ENCODE measurements at regions not wholly inside any gene's neighbourhood (a gene's known extent, or its start where the extent isn't known, plus 50 kb on each side); places are given as distances from the start of the nearest gene placed in this dataset.
"Not testable (repeated sequence)": the region's sequence is repeated elsewhere in the genome, so short reads cannot be mapped to it uniquely, and the experiment has no call there.

DNA sequence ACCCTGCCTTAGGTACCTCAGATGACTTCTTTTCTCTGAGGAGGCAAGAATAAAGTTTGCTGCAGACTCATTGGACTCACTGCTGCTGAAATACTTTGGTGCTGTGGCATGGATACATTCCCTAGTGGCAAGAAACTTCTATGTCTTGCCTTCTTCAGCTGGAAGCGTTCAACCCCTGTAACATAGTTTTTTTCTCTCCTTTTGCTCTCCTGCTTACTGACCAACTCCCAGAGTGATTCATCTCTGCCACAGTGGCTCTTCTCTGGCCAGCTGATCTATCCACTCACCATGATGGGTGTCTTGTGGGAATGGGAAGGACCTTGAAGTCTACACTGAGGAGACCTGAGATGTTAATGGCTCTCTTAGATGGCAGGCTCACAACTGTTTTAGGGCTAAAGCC lies 309.3 kb upstream of the LRRTM4 start:
- Histone ChIP-seq H3K27ac (ENCODE audit: low read depth, low read length) (no peak overlapping the region), H3K4me3 (ENCODE audit: low read length in 3 of 3) (no peak overlapping the region), H3K27me3 (ENCODE audit: control insufficient read depth in 3 of 3, insufficient read depth in 3 of 3, low read length in 3 of 3) (no peaks in the 10 kb centered on the region), H3K4me1 (ENCODE audit: control insufficient read depth in 3 of 3, insufficient read depth in 3 of 3, low read length in 3 of 3) (no peaks in the 10 kb centered on the region), H3K9ac (ENCODE audit: low read depth in 1 of 3, low read length in 3 of 3) (no peak overlapping the region), H3K36me3 (ENCODE audit: control insufficient read depth in 3 of 3, insufficient read depth in 3 of 3, low read length in 3 of 3) (no peaks in the 10 kb centered on the region), H3K9me3 (ENCODE audit: control insufficient read depth in 3 of 3, low read length in 3 of 3) (peaks cover 0 to 5% (median 0%) of the 10 kb centered on the region in 3 donors)

DNA sequence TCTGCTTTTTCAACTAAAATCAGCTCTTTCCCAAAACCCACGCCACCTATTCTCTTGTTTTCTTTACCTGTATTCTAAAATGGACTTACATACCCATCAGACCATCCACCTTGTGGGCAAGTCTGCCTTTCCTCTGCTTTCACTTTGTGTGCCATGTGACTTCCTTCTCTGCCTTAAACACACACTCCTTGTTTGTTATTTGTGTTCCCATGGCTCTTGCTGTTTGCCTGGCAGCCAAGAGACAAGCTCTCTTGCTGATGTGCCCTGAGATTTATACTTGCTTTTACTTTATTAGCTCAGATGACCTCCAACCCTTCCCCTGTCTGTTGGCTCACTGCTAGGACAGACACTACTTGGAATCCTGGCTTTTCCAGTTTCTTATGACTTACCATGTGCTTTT lies 309.7 kb upstream of the LRRTM4 start:
- Histone ChIP-seq H3K4me3 (ENCODE audit: low read length in 3 of 3) (no peak overlapping the region), H3K4me1 (ENCODE audit: control insufficient read depth in 3 of 3, insufficient read depth in 3 of 3, low read length in 3 of 3) (no peaks in the 10 kb centered on the region), H3K27me3 (ENCODE audit: control insufficient read depth in 3 of 3, insufficient read depth in 3 of 3, low read length in 3 of 3) (no peaks in the 10 kb centered on the region), H3K9me3 (ENCODE audit: control insufficient read depth in 3 of 3, low read length in 3 of 3) (peaks cover 0 to 5% (median 0%) of the 10 kb centered on the region in 3 donors), H3K9ac (ENCODE audit: low read depth in 1 of 3, low read length in 3 of 3) (no peak overlapping the region), H3K36me3 (ENCODE audit: control insufficient read depth in 3 of 3, insufficient read depth in 3 of 3, low read length in 3 of 3) (no peaks in the 10 kb centered on the region), H3K27ac (ENCODE audit: low read depth, low read length) (no peak overlapping the region)

DNA sequence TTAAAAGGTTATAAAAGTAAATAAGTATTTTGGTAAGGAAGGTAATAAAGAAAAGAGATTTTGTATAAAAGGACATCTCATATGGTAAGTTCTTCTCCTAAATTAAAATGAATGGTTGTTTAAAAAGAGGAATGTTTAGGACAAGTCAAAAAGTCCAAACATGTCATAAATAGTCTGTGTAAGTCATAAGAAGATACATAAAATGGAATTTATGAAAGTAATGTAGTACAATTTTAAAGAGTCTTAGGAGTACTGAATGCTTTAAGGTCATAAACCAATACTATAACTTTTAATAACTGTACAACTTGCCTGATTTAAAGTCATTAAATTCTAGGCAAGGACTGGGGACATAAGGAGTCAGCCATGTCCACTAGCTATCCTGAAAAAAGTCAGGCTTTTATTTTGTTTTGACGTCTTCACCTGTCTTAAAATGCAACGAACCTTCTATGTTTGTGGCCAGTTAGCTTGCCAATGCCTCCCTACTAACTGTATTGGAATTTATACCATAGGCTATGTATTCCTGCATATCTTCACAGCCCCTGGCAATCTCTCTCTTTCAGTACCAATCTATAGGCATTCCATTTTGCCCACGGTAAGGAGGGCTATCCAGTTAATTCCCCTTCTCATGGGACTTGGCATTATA lies 312.3 kb upstream of the LRRTM4 start:
- Histone ChIP-seq H3K36me3 (ENCODE audit: control insufficient read depth in 3 of 3, insufficient read depth in 3 of 3, low read length in 3 of 3) (no peaks in the 10 kb centered on the region), H3K9ac (ENCODE audit: low read depth in 1 of 3, low read length in 3 of 3) (no peak overlapping the region), H3K4me3 (ENCODE audit: low read length in 3 of 3) (no peak overlapping the region), H3K27ac (ENCODE audit: low read depth, low read length) (no peak overlapping the region), H3K4me1 (ENCODE audit: control insufficient read depth in 3 of 3, insufficient read depth in 3 of 3, low read length in 3 of 3) (no peaks in the 10 kb centered on the region), H3K9me3 (ENCODE audit: control insufficient read depth in 3 of 3, low read length in 3 of 3) (peaks cover 0 to 5% (median 0%) of the 10 kb centered on the region in 3 donors), H3K27me3 (ENCODE audit: control insufficient read depth in 3 of 3, insufficient read depth in 3 of 3, low read length in 3 of 3) (no peaks in the 10 kb centered on the region)

DNA sequence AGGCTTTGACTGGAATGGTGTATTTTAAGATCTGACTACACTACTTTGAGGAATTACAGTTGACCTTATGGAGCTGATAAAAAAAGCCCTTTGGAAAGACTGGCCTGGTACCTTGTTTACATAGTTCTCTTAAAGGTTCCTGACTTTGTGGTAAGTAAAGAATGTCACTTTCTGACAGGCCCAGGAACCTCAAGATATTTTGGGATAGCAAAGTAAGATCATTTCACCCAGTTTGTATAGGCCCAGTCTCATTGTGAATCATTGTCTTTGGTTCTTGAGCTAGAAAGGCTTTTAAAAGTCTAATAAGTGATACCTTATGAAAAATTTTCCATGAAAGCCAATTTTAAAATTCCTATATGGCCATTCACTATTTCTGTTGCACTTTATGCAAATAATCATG lies 316.3 kb upstream of the LRRTM4 start:
- Histone ChIP-seq H3K9ac (ENCODE audit: low read depth in 1 of 3, low read length in 3 of 3) (no peak overlapping the region), H3K27me3 (ENCODE audit: control insufficient read depth in 3 of 3, insufficient read depth in 3 of 3, low read length in 3 of 3) (no peaks in the 10 kb centered on the region), H3K9me3 (ENCODE audit: control insufficient read depth in 3 of 3, low read length in 3 of 3) (peaks cover 0 to 5% (median 0%) of the 10 kb centered on the region in 3 donors), H3K36me3 (ENCODE audit: control insufficient read depth in 3 of 3, insufficient read depth in 3 of 3, low read length in 3 of 3) (no peaks in the 10 kb centered on the region), H3K27ac (ENCODE audit: low read depth, low read length) (no peak overlapping the region), H3K4me1 (ENCODE audit: control insufficient read depth in 3 of 3, insufficient read depth in 3 of 3, low read length in 3 of 3) (no peaks in the 10 kb centered on the region), H3K4me3 (ENCODE audit: low read length in 3 of 3) (no peak overlapping the region)

DNA sequence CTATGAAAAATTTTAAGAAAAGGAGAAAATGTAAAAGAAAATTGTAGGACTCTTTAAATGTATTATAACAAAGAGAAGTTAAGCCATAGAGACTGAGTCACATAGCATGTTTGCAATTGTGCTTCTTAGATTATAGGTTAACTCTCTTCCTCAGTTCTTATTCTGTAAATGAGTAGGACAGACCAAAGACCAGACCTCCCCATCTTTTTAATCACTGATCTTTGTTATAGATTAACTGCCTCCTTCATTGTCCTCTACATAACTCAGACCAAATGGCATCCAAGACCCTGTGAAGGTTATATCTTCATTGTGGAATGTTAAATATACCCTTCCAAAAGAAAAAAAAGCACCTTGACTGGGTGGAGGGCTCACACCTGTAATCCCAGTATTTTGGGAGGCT lies 316.9 kb upstream of the LRRTM4 start:
- no peak overlapping the region for H3K4me3 ChIP-seq (ENCODE audit: low read length in 3 of 3)
- no peaks in the 10 kb centered on the region for H3K4me1 ChIP-seq (ENCODE audit: control insufficient read depth in 3 of 3, insufficient read depth in 3 of 3, low read length in 3 of 3)
- no peak overlapping the region for H3K27ac ChIP-seq (ENCODE audit: low read depth, low read length)
- H3K9ac ChIP-seq (ENCODE audit: low read depth in 1 of 3, low read length in 3 of 3), result no peak overlapping the region
- no peaks in the 10 kb centered on the region for H3K27me3 ChIP-seq (ENCODE audit: control insufficient read depth in 3 of 3, insufficient read depth in 3 of 3, low read length in 3 of 3)
- H3K9me3 ChIP-seq (ENCODE audit: control insufficient read depth in 3 of 3, low read length in 3 of 3), result peaks cover 0 to 5% (median 0%) of the 10 kb centered on the region in 3 donors
- no peaks in the 10 kb centered on the region for H3K36me3 ChIP-seq (ENCODE audit: control insufficient read depth in 3 of 3, insufficient read depth in 3 of 3, low read length in 3 of 3)

DNA sequence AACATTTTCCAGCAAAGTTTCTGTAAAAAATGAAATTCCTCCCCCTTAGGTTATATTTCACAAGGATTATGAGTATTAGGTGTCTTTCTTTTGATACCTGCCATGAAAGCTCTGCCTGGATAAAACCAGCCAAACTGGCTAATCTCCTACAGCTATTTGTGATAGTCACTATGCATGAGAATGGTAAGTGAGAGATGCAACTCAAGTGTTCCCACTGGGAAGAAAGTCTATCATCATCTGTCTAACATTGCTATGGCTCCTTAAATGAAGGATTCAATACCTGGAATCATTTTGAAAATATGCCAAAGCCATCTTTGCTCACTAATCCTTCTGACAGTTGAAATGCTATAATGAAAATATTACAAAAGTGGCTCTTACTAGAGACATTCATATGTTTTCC lies 339.9 kb upstream of the LRRTM4 start:
- Histone ChIP-seq H3K27ac (ENCODE audit: low read depth, low read length) (no peak overlapping the region), H3K27me3 (ENCODE audit: control insufficient read depth in 3 of 3, insufficient read depth in 3 of 3, low read length in 3 of 3) (no peaks in the 10 kb centered on the region), H3K4me3 (ENCODE audit: low read length in 3 of 3) (no peak overlapping the region), H3K9ac (ENCODE audit: low read depth in 1 of 3, low read length in 3 of 3) (no peak overlapping the region), H3K9me3 (ENCODE audit: control insufficient read depth in 3 of 3, low read length in 3 of 3) (peaks cover 0 to 2% (median 0%) of the 10 kb centered on the region in 3 donors), H3K4me1 (ENCODE audit: control insufficient read depth in 3 of 3, insufficient read depth in 3 of 3, low read length in 3 of 3) (no peaks in the 10 kb centered on the region), H3K36me3 (ENCODE audit: control insufficient read depth in 3 of 3, insufficient read depth in 3 of 3, low read length in 3 of 3) (no peaks in the 10 kb centered on the region)

DNA sequence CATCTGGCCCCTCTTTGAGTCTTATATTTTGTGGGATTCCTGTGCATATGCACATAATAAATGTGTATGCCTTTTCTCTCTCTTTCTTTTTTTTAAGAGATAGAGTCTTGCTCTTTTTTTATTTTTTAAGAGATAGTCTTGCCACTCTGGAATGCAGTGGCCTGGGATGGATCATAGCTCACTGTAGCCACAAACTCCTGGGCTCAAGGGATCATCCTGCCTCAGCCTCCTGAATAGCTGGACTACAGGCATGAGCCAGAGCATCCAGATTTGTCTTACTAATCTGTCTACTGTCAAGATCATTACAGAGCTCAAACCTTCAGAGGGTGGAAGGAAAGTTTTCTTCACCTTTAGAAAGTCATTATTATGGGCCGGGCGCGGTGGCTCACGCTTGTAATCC lies 342.2 kb upstream of the LRRTM4 start:
- Histone ChIP-seq H3K9me3 (ENCODE audit: control insufficient read depth in 3 of 3, low read length in 3 of 3) (no peaks in the 10 kb centered on the region), H3K27ac (ENCODE audit: low read depth, low read length) (no peak overlapping the region), H3K36me3 (ENCODE audit: control insufficient read depth in 3 of 3, insufficient read depth in 3 of 3, low read length in 3 of 3) (no peaks in the 10 kb centered on the region), H3K4me3 (ENCODE audit: low read length in 3 of 3) (no peak overlapping the region), H3K9ac (ENCODE audit: low read depth in 1 of 3, low read length in 3 of 3) (no peak overlapping the region), H3K27me3 (ENCODE audit: control insufficient read depth in 3 of 3, insufficient read depth in 3 of 3, low read length in 3 of 3) (no peaks in the 10 kb centered on the region), H3K4me1 (ENCODE audit: control insufficient read depth in 3 of 3, insufficient read depth in 3 of 3, low read length in 3 of 3) (no peaks in the 10 kb centered on the region)

DNA sequence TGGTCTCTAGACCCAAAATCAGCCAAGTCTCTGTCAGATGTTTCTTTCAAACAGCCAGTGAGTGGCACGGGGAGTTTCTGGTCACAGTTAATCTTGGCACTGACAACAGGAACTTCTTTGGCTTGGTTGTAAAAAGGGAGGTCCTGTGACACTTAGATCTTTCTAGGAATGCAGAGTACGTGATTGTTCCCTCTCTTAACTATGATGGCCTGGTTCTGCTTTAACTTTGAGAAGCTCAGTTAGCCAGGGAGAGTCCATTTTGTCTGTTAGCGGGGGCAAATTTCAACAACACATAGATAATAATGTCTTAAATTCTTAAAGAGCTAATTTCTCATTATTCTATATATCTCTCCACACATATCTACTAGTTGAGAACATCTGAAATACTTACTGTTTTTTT lies 344.5 kb upstream of the LRRTM4 start:
- H3K36me3 ChIP-seq (ENCODE audit: control insufficient read depth in 3 of 3, insufficient read depth in 3 of 3, low read length in 3 of 3), result no peaks in the 10 kb centered on the region
- H3K4me1 ChIP-seq (ENCODE audit: control insufficient read depth in 3 of 3, insufficient read depth in 3 of 3, low read length in 3 of 3), result no peaks in the 10 kb centered on the region
- H3K27me3 ChIP-seq (ENCODE audit: control insufficient read depth in 3 of 3, insufficient read depth in 3 of 3, low read length in 3 of 3), result no peaks in the 10 kb centered on the region
- no peak overlapping the region for H3K27ac ChIP-seq (ENCODE audit: low read depth, low read length)
- no peaks in the 10 kb centered on the region for H3K9me3 ChIP-seq (ENCODE audit: control insufficient read depth in 3 of 3, low read length in 3 of 3)
- H3K4me3 ChIP-seq (ENCODE audit: low read length in 3 of 3), result no peak overlapping the region
- H3K9ac ChIP-seq (ENCODE audit: low read depth in 1 of 3, low read length in 3 of 3), result no peak overlapping the region

DNA sequence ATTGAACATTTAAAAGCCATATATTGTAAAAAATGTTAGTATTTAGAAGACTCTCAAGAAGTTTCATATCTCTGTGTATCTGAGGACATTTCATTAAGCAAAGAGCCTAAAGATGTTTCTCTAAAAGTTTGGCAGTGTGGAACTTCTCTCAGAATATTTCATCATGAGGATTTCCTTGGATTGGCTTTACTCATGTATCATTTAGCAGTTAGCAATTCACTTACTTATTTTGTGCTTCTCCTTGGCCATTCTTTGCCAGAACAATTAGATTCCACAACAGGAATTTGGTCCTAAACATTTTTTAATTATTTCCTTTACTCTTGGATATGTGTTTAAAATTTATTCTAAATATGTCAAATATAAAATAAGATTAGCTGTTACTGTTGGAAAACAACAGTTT lies 345.0 kb upstream of the LRRTM4 start:
- Histone ChIP-seq H3K9ac (ENCODE audit: low read depth in 1 of 3, low read length in 3 of 3) (no peak overlapping the region), H3K27ac (ENCODE audit: low read depth, low read length) (no peak overlapping the region), H3K36me3 (ENCODE audit: control insufficient read depth in 3 of 3, insufficient read depth in 3 of 3, low read length in 3 of 3) (no peaks in the 10 kb centered on the region), H3K27me3 (ENCODE audit: control insufficient read depth in 3 of 3, insufficient read depth in 3 of 3, low read length in 3 of 3) (no peaks in the 10 kb centered on the region), H3K9me3 (ENCODE audit: control insufficient read depth in 3 of 3, low read length in 3 of 3) (no peaks in the 10 kb centered on the region), H3K4me1 (ENCODE audit: control insufficient read depth in 3 of 3, insufficient read depth in 3 of 3, low read length in 3 of 3) (no peaks in the 10 kb centered on the region), H3K4me3 (ENCODE audit: low read length in 3 of 3) (no peak overlapping the region)

DNA sequence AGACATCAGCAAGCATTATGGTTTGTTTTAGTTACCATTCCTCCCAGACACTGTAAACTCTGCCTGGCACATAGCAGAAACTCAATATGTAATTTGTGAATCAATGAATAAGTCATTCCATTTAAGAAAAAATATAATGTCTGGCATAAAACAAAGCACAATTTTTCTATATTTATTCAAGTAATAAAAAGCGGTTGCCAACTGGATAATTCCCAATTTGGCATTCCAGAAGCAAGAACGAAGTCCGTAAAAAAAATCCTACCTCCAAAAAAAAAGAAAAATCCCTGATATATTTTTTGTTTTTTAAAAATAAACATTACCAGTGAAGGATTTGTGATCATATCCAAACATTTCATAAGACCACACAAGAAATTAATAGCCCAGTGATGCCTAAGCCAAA lies 351.3 kb upstream of the LRRTM4 start:
- no peak overlapping the region for H3K27ac ChIP-seq (ENCODE audit: low read depth, low read length)
- H3K4me3 ChIP-seq (ENCODE audit: low read length in 3 of 3), result no peak overlapping the region
- no peaks in the 10 kb centered on the region for H3K27me3 ChIP-seq (ENCODE audit: control insufficient read depth in 3 of 3, insufficient read depth in 3 of 3, low read length in 3 of 3)
- no peak overlapping the region for H3K9ac ChIP-seq (ENCODE audit: low read depth in 1 of 3, low read length in 3 of 3)
- H3K4me1 ChIP-seq (ENCODE audit: control insufficient read depth in 3 of 3, insufficient read depth in 3 of 3, low read length in 3 of 3), result no peaks in the 10 kb centered on the region
- no peaks in the 10 kb centered on the region for H3K36me3 ChIP-seq (ENCODE audit: control insufficient read depth in 3 of 3, insufficient read depth in 3 of 3, low read length in 3 of 3)
- H3K9me3 ChIP-seq (ENCODE audit: control insufficient read depth in 3 of 3, low read length in 3 of 3), result no peaks in the 10 kb centered on the region

DNA sequence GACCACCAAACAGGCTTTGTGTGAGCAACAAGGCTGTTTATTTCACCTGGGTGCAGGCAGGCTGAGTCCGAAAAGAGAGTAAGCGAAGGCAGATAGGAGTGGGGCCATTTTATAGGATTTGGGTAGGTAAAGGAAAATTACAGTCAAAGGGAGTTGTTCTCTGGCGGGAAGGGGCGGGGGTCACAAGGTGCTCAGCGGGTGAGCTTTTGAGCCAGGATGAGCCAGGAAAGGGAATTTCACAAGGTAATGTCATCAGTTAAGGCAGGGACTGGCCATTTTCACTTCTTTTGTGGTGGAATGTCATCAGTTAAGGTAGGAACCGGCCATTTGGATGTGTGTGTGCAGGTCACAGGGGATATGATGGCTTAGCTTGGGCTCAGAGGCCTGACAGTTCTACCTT lies 378.0 kb upstream of the LRRTM4 start:
- not testable (repeated sequence) for H3K9me3 ChIP-seq (ENCODE audit: control insufficient read depth in 3 of 3, low read length in 3 of 3); H3K36me3 ChIP-seq (ENCODE audit: control insufficient read depth in 3 of 3, insufficient read depth in 3 of 3, low read length in 3 of 3); H3K27ac ChIP-seq (ENCODE audit: low read depth, low read length); H3K4me3 ChIP-seq (ENCODE audit: low read length in 3 of 3); H3K9ac ChIP-seq (ENCODE audit: low read depth in 1 of 3, low read length in 3 of 3); H3K4me1 ChIP-seq (ENCODE audit: control insufficient read depth in 3 of 3, insufficient read depth in 3 of 3, low read length in 3 of 3); H3K27me3 ChIP-seq (ENCODE audit: control insufficient read depth in 3 of 3, insufficient read depth in 3 of 3, low read length in 3 of 3)
